Lung (tissue), 11 donors: ENCODE measurements at regions not wholly inside any gene's neighbourhood (a gene's known extent, or its start where the extent isn't known, plus 50 kb on each side); places are given as distances from the start of the nearest gene placed in this dataset.

ENCODE experiments used
- ATAC-seq: fragments of 200-7000 bp; cut with Tn5 transposase; one replicate; pipeline ENCODE4 v1.9.1; 2020; ENCODE audit warnings: moderate number of reproducible peaks; ENCODE audit not compliant: insufficient read depth, low FRiP score
- DNase-seq, 3 donors: peaks; one replicate each; pipeline ENCODE4 v3.0.0-alpha.2; 2013 to 2017
- H3K27ac ChIP-seq, 2 donors: one replicate each; pipeline ENCODE4 v1.5.1; 2013; ENCODE audit warnings: mild to moderate bottlenecking in 2 of 2, moderate library complexity in 2 of 2, control low read depth in 1 of 2, inconsistent platforms in 1 of 2, low read depth in 1 of 2, low read length in 1 of 2
- H3K27me3 ChIP-seq, 3 donors: one replicate each; pipeline ENCODE4 v1.5.1; 2013; ENCODE audit warnings: low read length in 2 of 3; ENCODE audit not compliant: control insufficient read depth in 3 of 3, insufficient read depth in 3 of 3
- H3K36me3 ChIP-seq, 4 donors: one replicate each; pipeline ENCODE4 v1.5.1; 2013; ENCODE audit warnings: low read length in 4 of 4, mild to moderate bottlenecking in 1 of 4, moderate library complexity in 1 of 4; ENCODE audit not compliant: control insufficient read depth in 4 of 4, insufficient read depth in 4 of 4
- H3K4me1 ChIP-seq, 5 donors: one replicate each; pipeline ENCODE4 v1.5.1; 2013; ENCODE audit warnings: low read length in 5 of 5, mild to moderate bottlenecking in 2 of 5, moderate library complexity in 1 of 5; ENCODE audit not compliant: control insufficient read depth in 5 of 5, insufficient read depth in 5 of 5
- H3K4me3 ChIP-seq: one replicate; pipeline ENCODE4 v1.5.1; 2013; ENCODE audit warnings: mild to moderate bottlenecking, control low read depth, moderate library complexity
- H3K9ac ChIP-seq, 2 donors: one replicate each; pipeline ENCODE4 v1.5.1; 2013; ENCODE audit warnings: low read length in 2 of 2, control low read depth in 1 of 2; ENCODE audit not compliant: insufficient read depth in 1 of 2
- H3K9me3 ChIP-seq, 4 donors: one replicate each; pipeline ENCODE4 v1.5.1; 2013; ENCODE audit warnings: low read length in 3 of 4, mild to moderate bottlenecking in 1 of 4, moderate library complexity in 1 of 4; ENCODE audit not compliant: control insufficient read depth in 4 of 4, insufficient read depth in 3 of 4
- WGBS, 2 donors: extraction: QIAGEN DNeasy Blood & Tissue Kit; methylation state at CpG; one replicate each; pipeline ENCODE4 v1.1.7; 2013; 5-methylcytosine and 5-hydroxymethylcytosine counted together
- TF ChIP-seq, protein P1 (sequence below): IDR thresholded peaks from 2 replicates; pipeline ENCODE4 v1.5.1; 2012; ENCODE audit warnings: mild to moderate bottlenecking; ENCODE audit errors: control extremely low read depth, extremely low read depth
- donor health status: control.
- donor health status: control.
- donor health status: Bipolar disorder and iron deficiency.
- donor health status: healthy.
- donor health status: DM: yes; HTN: yes; CAD: no.

GRCh38 chr3:18683900-18684299 lies 258.8 kb upstream of the SATB1 start:
- Histone ChIP-seq H3K36me3 (no peaks in the 10 kb centered on the region), H3K9ac (no peak overlapping the region), H3K27ac (no peak overlapping the region), H3K9me3 (peaks cover 0 to 2% (median 0%) of the 10 kb centered on the region in 4 donors), H3K4me1 (no peaks in the 10 kb centered on the region), H3K27me3 (no peaks in the 10 kb centered on the region), H3K4me3 (no peak overlapping the region)
- TF ChIP-seq, protein P1, sequence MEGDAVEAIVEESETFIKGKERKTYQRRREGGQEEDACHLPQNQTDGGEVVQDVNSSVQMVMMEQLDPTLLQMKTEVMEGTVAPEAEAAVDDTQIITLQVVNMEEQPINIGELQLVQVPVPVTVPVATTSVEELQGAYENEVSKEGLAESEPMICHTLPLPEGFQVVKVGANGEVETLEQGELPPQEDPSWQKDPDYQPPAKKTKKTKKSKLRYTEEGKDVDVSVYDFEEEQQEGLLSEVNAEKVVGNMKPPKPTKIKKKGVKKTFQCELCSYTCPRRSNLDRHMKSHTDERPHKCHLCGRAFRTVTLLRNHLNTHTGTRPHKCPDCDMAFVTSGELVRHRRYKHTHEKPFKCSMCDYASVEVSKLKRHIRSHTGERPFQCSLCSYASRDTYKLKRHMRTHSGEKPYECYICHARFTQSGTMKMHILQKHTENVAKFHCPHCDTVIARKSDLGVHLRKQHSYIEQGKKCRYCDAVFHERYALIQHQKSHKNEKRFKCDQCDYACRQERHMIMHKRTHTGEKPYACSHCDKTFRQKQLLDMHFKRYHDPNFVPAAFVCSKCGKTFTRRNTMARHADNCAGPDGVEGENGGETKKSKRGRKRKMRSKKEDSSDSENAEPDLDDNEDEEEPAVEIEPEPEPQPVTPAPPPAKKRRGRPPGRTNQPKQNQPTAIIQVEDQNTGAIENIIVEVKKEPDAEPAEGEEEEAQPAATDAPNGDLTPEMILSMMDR: no peak
- no peak for ATAC-seq
- DNase-seq: no peak

DNA sequence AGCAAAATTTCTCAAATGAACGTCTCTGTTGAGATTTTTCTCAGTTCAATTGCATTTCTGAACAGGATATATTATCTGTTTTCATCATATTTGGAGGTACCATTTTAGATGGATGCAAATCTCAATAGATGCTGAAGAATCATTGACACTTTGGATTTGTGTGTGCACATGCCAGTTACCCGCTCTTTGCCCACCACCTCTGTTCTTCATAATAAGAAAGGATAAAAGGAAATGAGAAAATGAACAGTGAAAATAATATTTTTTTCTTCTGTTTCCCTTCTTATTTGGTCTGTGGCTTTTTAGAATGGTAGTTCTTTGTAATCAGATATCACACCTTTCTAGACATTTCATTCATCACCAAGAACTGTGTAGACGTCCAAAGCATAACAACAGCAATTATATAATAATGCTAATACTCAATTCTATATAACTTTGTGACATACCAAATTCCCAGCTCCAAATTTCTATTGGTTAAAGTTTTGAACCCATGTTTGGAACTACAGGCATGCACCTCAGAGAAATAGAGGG lies 256.7 kb upstream of the SATB1 start:
- ATAC-seq (no peak), DNase-seq (no peak)
- H3K36me3 ChIP-seq: no peaks in the 10 kb centered on the region
- no peaks in the 10 kb centered on the region for H3K27me3 ChIP-seq
- no peak overlapping the region for H3K4me3 ChIP-seq
- H3K9me3 ChIP-seq: peaks cover 0 to 2% (median 0%) of the 10 kb centered on the region in 4 donors
- H3K9ac ChIP-seq: no peak overlapping the region
- no peaks in the 10 kb centered on the region for H3K4me1 ChIP-seq
- TF ChIP-seq, protein P1: no peak
- 65 to 76% methylated on average over 3 of the region's 3 CpGs for WGBS, 2 donors
- H3K27ac ChIP-seq: no peak overlapping the region

GRCh38 chr3:18680758-18681157 lies 255.6 kb upstream of the SATB1 start:
- H3K9me3 ChIP-seq: peaks cover 0 to 2% (median 0%) of the 10 kb centered on the region in 4 donors
- H3K4me1 ChIP-seq: no peaks in the 10 kb centered on the region
- H3K9ac ChIP-seq: no peak overlapping the region
- no peaks in the 10 kb centered on the region for H3K36me3 ChIP-seq
- TF ChIP-seq, protein P1: no peak
- no peak for ATAC-seq
- H3K4me3 ChIP-seq: no peak overlapping the region
- H3K27ac ChIP-seq: no peak overlapping the region
- DNase-seq: no peak
- no peaks in the 10 kb centered on the region for H3K27me3 ChIP-seq
- 66 to 79% methylated on average over 3 of the region's 3 CpGs for WGBS, 2 donors

DNA sequence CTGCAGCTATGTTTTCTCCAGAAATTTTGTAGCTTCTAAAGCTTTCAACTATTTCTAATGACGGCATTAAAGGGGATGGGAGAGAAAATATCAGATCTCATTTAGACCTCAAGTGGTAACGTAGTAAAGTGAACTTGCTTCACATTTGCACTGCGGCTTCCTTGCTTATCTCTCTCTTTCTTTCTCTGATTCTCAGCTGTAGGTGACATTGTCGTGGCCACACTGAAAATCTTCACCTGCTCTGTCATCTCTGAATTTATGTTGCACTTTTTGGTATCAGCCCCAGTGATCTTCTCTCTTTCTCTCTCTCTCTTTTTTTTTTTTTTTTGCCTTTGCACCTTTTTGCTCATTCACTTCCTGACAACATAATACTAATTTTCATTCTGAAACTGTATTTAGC lies 254.1 kb upstream of the SATB1 start:
- no peak for ATAC-seq
- no peak overlapping the region for H3K27ac ChIP-seq
- TF ChIP-seq, protein P1: no peak
- no peak overlapping the region for H3K4me3 ChIP-seq
- H3K9ac ChIP-seq: no peak overlapping the region
- H3K4me1 ChIP-seq: no peaks in the 10 kb centered on the region
- H3K27me3 ChIP-seq: no peaks in the 10 kb centered on the region
- WGBS, 2 donors: 70 to 87% methylated on average over 4 of the region's 4 CpGs
- DNase-seq: no peak
- H3K36me3 ChIP-seq: no peaks in the 10 kb centered on the region
- peaks cover 0 to 2% (median 0%) of the 10 kb centered on the region in 4 donors for H3K9me3 ChIP-seq
